OCI-LY1 (cell line): ENCODE measurements at regions not wholly inside any gene's neighbourhood (a gene's known extent, or its start where the extent isn't known, plus 50 kb on each side); places are given as distances from the start of the nearest gene placed in this dataset.

ENCODE experiments used
- H2AFZ ChIP-seq: fragments of 200-600 bp; sonication (generic), shearing (Covaris generic); 2 replicates; pipeline ENCODE4 v1.6.0; 2014; ENCODE audit warnings: antibody characterized with exemption, mild to moderate bottlenecking, low read length
- H3F3A ChIP-seq: fragments of 200-600 bp; sonication (generic), shearing (Covaris generic); 2 replicates; pipeline ENCODE4 v1.6.0; 2014; ENCODE audit warnings: mild to moderate bottlenecking, antibody characterized with exemption, low read length, moderate library complexity; ENCODE audit not compliant: insufficient read depth
- H3K27ac ChIP-seq: fragments of 200-600 bp; sonication (generic); 2 replicates; pipeline ENCODE4 v1.5.1; 2014; ENCODE audit warnings: low read length, mixed run types, mild to moderate bottlenecking, low read depth; ENCODE audit not compliant: poor library complexity, severe bottlenecking
- H3K27me3 ChIP-seq: fragments of 200-600 bp; sonication (generic); 2 replicates; pipeline ENCODE4 v1.6.0; 2014; ENCODE audit warnings: antibody characterized with exemption, mild to moderate bottlenecking, low read length, moderate library complexity; ENCODE audit not compliant: insufficient read depth
- H3K36me3 ChIP-seq: fragments of 200-600 bp; sonication (generic); 2 replicates; pipeline ENCODE4 v1.6.1; 2014; ENCODE audit warnings: mild to moderate bottlenecking, antibody characterized with exemption, low read length, moderate library complexity, mixed read lengths; ENCODE audit not compliant: insufficient read depth
- H3K4me1 ChIP-seq: fragments of 200-600 bp; sonication (generic); 2 replicates; pipeline ENCODE4 v1.5.1; 2014; ENCODE audit warnings: mild to moderate bottlenecking, low read length, moderate library complexity; ENCODE audit not compliant: insufficient read depth, severe bottlenecking
- H3K4me2 ChIP-seq: fragments of 200-600 bp; sonication (generic), shearing (Covaris generic); 2 replicates; pipeline ENCODE4 v1.6.1; 2014; ENCODE audit warnings: low read length
- H3K4me3 ChIP-seq: fragments of 200-600 bp; sonication (generic); 2 replicates; pipeline ENCODE4 v1.5.1; 2014; ENCODE audit warnings: low read length, low read depth, mild to moderate bottlenecking, mixed read lengths; ENCODE audit not compliant: poor library complexity, severe bottlenecking
- H3K79me2 ChIP-seq: fragments of 200-600 bp; shearing (Covaris generic); 2 replicates; pipeline ENCODE4 v1.6.1; 2016; ENCODE audit warnings: mixed run types, low read length, mixed read lengths; ENCODE audit not compliant: insufficient read depth
- H3K9ac ChIP-seq: fragments of 200-600 bp; sonication (generic), shearing (Covaris generic); 2 replicates; pipeline ENCODE4 v1.6.1; 2014; ENCODE audit warnings: mild to moderate bottlenecking, low read length, mixed read lengths
- H3K9me2 ChIP-seq: fragments of 200-600 bp; sonication (generic), shearing (Covaris generic); 2 replicates; pipeline ENCODE4 v1.6.1; 2014; ENCODE audit warnings: low read depth, mild to moderate bottlenecking, low read length, mixed read lengths
- H3K9me3 ChIP-seq: fragments of 200-600 bp; shearing (Covaris generic); 2 replicates; pipeline ENCODE4 v1.6.1; 2014; ENCODE audit warnings: low read length, mixed read lengths
- H4K20me1 ChIP-seq: fragments of 200-600 bp; sonication (generic), shearing (Covaris generic); 2 replicates; pipeline ENCODE4 v1.6.0; 2016; ENCODE audit warnings: mild to moderate bottlenecking, low read length; ENCODE audit not compliant: insufficient read depth
- EZH2 ChIP-seq: fragments of 200-600 bp; sonication (generic), shearing (Covaris generic); IDR thresholded peaks from 2 replicates; pipeline ENCODE4 v1.8.0; 2017; ENCODE audit warnings: borderline replicate concordance, mixed run types, mild to moderate bottlenecking, antibody characterized with exemption, low read length, moderate library complexity, mixed read lengths
- TF ChIP-seq, protein P1 (sequence below): fragments of 200-600 bp; sonication (generic), shearing (Covaris generic); IDR thresholded peaks from 2 replicates; pipeline ENCODE4 v1.5.1; 2017; ENCODE audit warnings: mild to moderate bottlenecking, antibody characterized with exemption, low read length, moderate library complexity, mixed read lengths

DNA sequence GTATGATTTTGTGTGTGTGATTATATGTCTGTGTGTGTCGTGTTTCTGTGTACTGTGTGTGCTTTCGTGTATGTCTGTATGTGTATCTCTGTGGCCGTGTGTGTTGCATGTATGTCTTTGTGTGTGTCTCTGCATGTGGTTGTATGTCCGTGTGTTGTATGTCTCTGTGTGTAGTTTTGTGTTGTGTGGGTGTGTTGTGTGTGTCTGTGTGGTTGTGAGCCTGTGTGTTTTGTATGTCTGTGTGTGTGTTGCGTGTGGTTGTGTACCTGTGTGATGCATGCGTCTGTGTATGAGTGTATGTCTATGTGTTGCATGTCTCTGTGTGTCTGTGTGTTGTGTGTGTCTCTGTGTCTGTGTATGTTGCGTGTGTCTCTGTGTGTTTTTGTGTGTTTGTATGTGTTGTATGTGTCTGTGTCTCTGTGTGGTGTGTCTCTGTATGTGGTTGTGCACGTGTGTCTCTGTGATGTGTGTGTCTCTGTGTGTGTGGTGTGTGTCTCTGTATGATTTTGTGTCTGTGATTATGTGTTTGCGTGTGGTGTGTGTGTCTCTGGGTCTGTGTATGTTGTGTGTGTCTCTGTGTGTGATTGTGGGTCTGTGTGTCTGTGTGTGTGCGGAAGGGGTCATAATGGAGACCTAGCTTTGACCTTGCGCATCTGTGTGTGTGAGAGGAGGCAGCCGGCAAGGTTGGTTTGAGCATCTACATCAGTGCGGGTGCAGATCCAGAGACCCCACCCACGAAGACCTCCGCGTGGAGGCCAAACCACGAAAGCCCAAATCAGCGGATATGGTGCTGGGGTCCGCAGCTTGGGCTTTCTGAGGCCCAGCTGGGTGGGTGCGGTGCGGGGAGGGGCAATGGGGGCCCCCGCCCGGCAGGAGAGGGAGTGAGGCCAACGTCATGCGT, 212.6 kb upstream of the GSE1 start:
- H3F3A ChIP-seq = no peaks in the 10 kb centered on the region
- no peaks in the 10 kb centered on the region for H3K9me2 ChIP-seq
- H3K36me3 ChIP-seq = no peaks in the 10 kb centered on the region
- no peak overlapping the region for H3K4me2 ChIP-seq
- no peak overlapping the region for H3K9ac ChIP-seq
- no peaks in the 10 kb centered on the region for H3K79me2 ChIP-seq
- H2AFZ ChIP-seq = no peak overlapping the region
- no peaks in the 10 kb centered on the region for H3K4me1 ChIP-seq
- H4K20me1 ChIP-seq = no peaks in the 10 kb centered on the region
- H3K9me3 ChIP-seq = 0 out of 2 replicates have a peak, but pooled peaks cover 4% of the 10 kb centered on the region
- TF ChIP-seq EZH2 = no peak
- TF ChIP-seq, protein P1, sequence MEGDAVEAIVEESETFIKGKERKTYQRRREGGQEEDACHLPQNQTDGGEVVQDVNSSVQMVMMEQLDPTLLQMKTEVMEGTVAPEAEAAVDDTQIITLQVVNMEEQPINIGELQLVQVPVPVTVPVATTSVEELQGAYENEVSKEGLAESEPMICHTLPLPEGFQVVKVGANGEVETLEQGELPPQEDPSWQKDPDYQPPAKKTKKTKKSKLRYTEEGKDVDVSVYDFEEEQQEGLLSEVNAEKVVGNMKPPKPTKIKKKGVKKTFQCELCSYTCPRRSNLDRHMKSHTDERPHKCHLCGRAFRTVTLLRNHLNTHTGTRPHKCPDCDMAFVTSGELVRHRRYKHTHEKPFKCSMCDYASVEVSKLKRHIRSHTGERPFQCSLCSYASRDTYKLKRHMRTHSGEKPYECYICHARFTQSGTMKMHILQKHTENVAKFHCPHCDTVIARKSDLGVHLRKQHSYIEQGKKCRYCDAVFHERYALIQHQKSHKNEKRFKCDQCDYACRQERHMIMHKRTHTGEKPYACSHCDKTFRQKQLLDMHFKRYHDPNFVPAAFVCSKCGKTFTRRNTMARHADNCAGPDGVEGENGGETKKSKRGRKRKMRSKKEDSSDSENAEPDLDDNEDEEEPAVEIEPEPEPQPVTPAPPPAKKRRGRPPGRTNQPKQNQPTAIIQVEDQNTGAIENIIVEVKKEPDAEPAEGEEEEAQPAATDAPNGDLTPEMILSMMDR = no peak
- no peak overlapping the region for H3K27ac ChIP-seq
- peaks cover 5% of the 10 kb centered on the region; the same call in 1 of the 2 replicates for H3K27me3 ChIP-seq
- no peak overlapping the region for H3K4me3 ChIP-seq

DNA sequence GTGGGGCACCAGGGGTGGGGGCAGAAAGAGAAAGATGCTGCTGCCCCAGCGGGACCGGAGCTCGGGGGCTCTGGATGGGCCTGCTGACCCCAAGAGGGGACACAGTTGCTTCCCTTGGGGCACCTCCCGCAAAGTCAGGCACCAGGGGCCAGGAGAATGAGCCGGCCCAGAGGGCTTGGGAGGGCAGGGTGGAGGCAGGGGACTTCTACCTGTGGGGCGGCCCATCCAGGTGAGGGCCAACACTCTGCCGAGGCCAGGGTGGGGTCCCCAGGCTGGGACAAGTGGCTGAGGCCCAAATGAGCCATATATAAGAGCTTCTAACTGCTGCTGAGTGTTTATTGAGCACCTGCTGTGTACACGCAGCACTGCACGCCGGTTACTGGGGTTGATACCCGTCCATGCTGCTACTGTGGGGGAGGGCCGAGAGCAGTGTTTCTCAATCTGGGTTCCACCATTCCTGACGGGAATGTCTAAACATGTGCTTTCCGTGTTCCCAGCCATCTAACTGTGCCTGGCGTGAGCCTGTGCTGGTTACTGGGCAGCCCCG, 211.7 kb upstream of the GSE1 start:
- no peaks in the 10 kb centered on the region for H4K20me1 ChIP-seq
- H3K79me2 ChIP-seq = no peaks in the 10 kb centered on the region
- no peak overlapping the region for H3K4me3 ChIP-seq
- H3K27ac ChIP-seq = no peak overlapping the region
- no peak overlapping the region for H3K4me2 ChIP-seq
- H3K4me1 ChIP-seq = no peaks in the 10 kb centered on the region
- H2AFZ ChIP-seq = no peak overlapping the region
- H3K9me2 ChIP-seq = no peaks in the 10 kb centered on the region
- H3K9me3 ChIP-seq = 0 out of 2 replicates have a peak, but pooled peaks cover 4% of the 10 kb centered on the region
- H3K27me3 ChIP-seq = peaks cover 5% of the 10 kb centered on the region; the same call in 1 of the 2 replicates
- H3K9ac ChIP-seq = no peak overlapping the region
- TF ChIP-seq EZH2 = no peak
- H3F3A ChIP-seq = no peaks in the 10 kb centered on the region
- no peaks in the 10 kb centered on the region for H3K36me3 ChIP-seq

DNA sequence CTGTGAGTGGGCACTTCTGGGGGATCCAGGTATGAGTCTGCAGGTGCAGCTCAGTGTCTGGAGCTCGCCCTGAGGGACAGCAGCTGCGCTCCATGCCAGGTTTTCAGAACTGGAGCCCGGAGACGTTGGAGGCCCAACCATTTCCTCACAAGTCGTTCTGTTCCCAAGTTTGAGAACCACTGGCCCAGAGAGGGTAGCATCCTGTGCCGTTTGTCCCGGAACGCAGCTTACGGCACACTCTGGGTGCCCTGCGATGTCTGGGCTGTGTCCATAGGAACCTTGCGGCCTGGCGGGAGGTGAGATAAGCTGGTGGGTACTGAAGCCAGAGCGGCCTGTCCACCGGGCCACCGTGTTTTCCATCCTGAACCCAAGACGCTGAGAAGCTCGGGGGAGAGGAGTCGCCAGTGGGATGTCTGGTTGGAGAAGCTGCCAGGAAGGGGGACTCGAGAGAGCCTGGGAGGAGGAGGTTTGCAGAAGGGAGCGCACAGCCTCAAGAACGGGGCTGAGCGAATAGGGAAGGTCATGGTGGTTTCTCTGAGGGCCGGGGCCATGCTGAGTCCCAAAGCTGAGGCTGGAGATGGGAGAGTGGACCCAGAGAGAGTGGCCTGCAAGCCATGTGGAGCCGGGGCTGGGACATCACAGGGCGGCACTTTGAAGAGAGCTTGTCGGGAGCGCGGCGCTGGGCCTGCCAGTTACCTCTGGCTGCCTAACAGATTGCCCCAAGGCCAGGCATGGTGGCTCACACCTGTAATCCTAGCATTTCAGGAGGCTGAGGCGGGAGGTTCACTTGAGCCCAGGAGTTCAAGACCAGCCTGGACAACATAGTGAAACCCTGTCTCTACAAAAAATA, 211.0 kb upstream of the GSE1 start:
- Histone ChIP-seq H3F3A (no peaks in the 10 kb centered on the region), H2AFZ (no peak overlapping the region), H3K27ac (no peak overlapping the region), H4K20me1 (no peaks in the 10 kb centered on the region), H3K9me2 (no peaks in the 10 kb centered on the region), H3K36me3 (no peaks in the 10 kb centered on the region), H3K79me2 (no peaks in the 10 kb centered on the region), H3K9me3 (0 out of 2 replicates have a peak, but pooled peaks cover 4% of the 10 kb centered on the region), H3K9ac (no peak overlapping the region), H3K27me3 (peaks cover 5% of the 10 kb centered on the region; the same call in 1 of the 2 replicates), H3K4me3 (no peak overlapping the region), H3K4me1 (no peaks in the 10 kb centered on the region), H3K4me2 (no peak overlapping the region)
- TF ChIP-seq, protein P1 = no peak
- TF ChIP-seq EZH2 = no peak
